H9 (cell line): ENCODE measurements at regions not wholly inside any gene's neighbourhood (a gene's known extent, or its start where the extent isn't known, plus 50 kb on each side); places are given as distances from the start of the nearest gene placed in this dataset.

Experiments used
- DNase-seq: peaks from one replicate; pipeline ENCODE4 v3.0.0-alpha.2; 2017
- H2AFZ ChIP-seq: one replicate; pipeline ENCODE4 v1.6.1; 2013; ENCODE audit warnings: mild to moderate bottlenecking, low read length, control low read depth, moderate library complexity
- H2AK5ac ChIP-seq: 2 replicates; pipeline ENCODE4 v1.6.1; 2013; ENCODE audit warnings: low read length, control low read depth, mixed read lengths; ENCODE audit not compliant: insufficient read length
- H2BK120ac ChIP-seq: one replicate; pipeline ENCODE4 v1.6.1; 2013; ENCODE audit warnings: low read depth, mild to moderate bottlenecking, low read length, control low read depth, inconsistent platforms; ENCODE audit not compliant: poor library complexity, severe bottlenecking
- H2BK12ac ChIP-seq: 2 replicates; pipeline ENCODE4 v1.6.1; 2013; ENCODE audit warnings: low read length, control low read depth, mixed read lengths, low read depth; ENCODE audit not compliant: insufficient read length
- H2BK15ac ChIP-seq: 2 replicates; pipeline ENCODE4 v1.6.1; 2013; ENCODE audit warnings: low read depth, low read length, control low read depth
- H2BK20ac ChIP-seq: one replicate; pipeline ENCODE4 v1.6.1; 2013; ENCODE audit warnings: low read depth, mild to moderate bottlenecking, low read length, control low read depth, inconsistent platforms; ENCODE audit not compliant: poor library complexity, severe bottlenecking
- H2BK5ac ChIP-seq: 2 replicates; pipeline ENCODE4 v1.6.1; 2013; ENCODE audit warnings: low read length, control low read depth, mixed read lengths; ENCODE audit not compliant: insufficient read length
- H3K14ac ChIP-seq: 2 replicates; pipeline ENCODE4 v1.6.1; 2013; ENCODE audit warnings: low read length, control low read depth; ENCODE audit not compliant: insufficient read depth
- H3K18ac ChIP-seq: 2 replicates; pipeline ENCODE4 v1.6.1; 2013; ENCODE audit warnings: low read depth, mild to moderate bottlenecking, mixed read lengths, low read length, control low read depth; ENCODE audit not compliant: insufficient read length
- H3K23ac ChIP-seq: 2 replicates; pipeline ENCODE4 v1.6.1; 2013; ENCODE audit warnings: low read length, control low read depth, mixed read lengths, low read depth; ENCODE audit not compliant: insufficient read length
- H3K23me2 ChIP-seq: 2 replicates; pipeline ENCODE4 v1.6.1; 2013; ENCODE audit warnings: low read depth, mild to moderate bottlenecking, mixed read lengths, low read length, control low read depth; ENCODE audit not compliant: insufficient read length, poor library complexity, severe bottlenecking
- H3K27ac ChIP-seq: 2 replicates; pipeline ENCODE4 v1.5.1; 2013; ENCODE audit warnings: low read length, control low read depth, mixed read lengths, low read depth; ENCODE audit not compliant: insufficient read length
- H3K27me3 ChIP-seq: 2 replicates; pipeline ENCODE4 v1.6.1; 2013; ENCODE audit warnings: low read length, control low read depth, inconsistent platforms; ENCODE audit not compliant: insufficient read depth
- H3K4ac ChIP-seq: 2 replicates; pipeline ENCODE4 v1.6.1; 2013; ENCODE audit warnings: low read depth, mild to moderate bottlenecking, control low read depth, inconsistent platforms, low read length, moderate library complexity
- H3K4me1 ChIP-seq: 2 replicates; pipeline ENCODE4 v1.6.1; 2013; ENCODE audit warnings: low read length, control low read depth, inconsistent platforms; ENCODE audit not compliant: insufficient read depth
- H3K4me2 ChIP-seq: 2 replicates; pipeline ENCODE4 v1.6.1; 2013; ENCODE audit warnings: low read length, control low read depth, mixed read lengths; ENCODE audit not compliant: insufficient read length, insufficient read depth
- H3K56ac ChIP-seq: 2 replicates; pipeline ENCODE4 v1.6.1; 2013; ENCODE audit warnings: low read depth, mild to moderate bottlenecking, mixed read lengths, low read length, control low read depth; ENCODE audit not compliant: insufficient read length
- H3K79me1 ChIP-seq: 2 replicates; pipeline ENCODE4 v1.6.1; 2013; ENCODE audit warnings: low read depth, mild to moderate bottlenecking, moderate library complexity, low read length, control low read depth, inconsistent platforms; ENCODE audit not compliant: insufficient read depth, poor library complexity, severe bottlenecking
- H3K79me2 ChIP-seq: 2 replicates; pipeline ENCODE4 v1.6.1; 2013; ENCODE audit warnings: low read length, control low read depth, inconsistent platforms; ENCODE audit not compliant: insufficient read depth
- H3K9ac ChIP-seq: 2 replicates; pipeline ENCODE4 v1.6.1; 2013; ENCODE audit warnings: low read length, control low read depth, mixed read lengths; ENCODE audit not compliant: insufficient read length; ENCODE audit errors: extremely low read depth
- H3K9me3 ChIP-seq: one replicate; pipeline ENCODE4 v1.6.1; 2013; ENCODE audit warnings: low read depth, low read length, inconsistent platforms; ENCODE audit not compliant: control insufficient read depth
- H3T11ph ChIP-seq: one replicate; pipeline ENCODE4 v1.6.1; 2013; ENCODE audit warnings: mild to moderate bottlenecking, low read length, control low read depth, inconsistent platforms
- H4K20me1 ChIP-seq: one replicate; pipeline ENCODE4 v1.6.1; 2013; ENCODE audit not compliant: control insufficient read depth, insufficient read length, insufficient read depth
- H4K5ac ChIP-seq: 2 replicates; pipeline ENCODE4 v1.6.1; 2013; ENCODE audit warnings: low read depth, mild to moderate bottlenecking, mixed read lengths, low read length, control low read depth; ENCODE audit not compliant: insufficient read length
- H4K8ac ChIP-seq: replicated peaks from 2 replicates; pipeline ENCODE4 v1.6.1; 2013; ENCODE audit warnings: low read length, control low read depth, mixed read lengths, low read depth; ENCODE audit not compliant: insufficient read length
- H4K91ac ChIP-seq: 2 replicates; pipeline ENCODE4 v1.6.1; 2013; ENCODE audit warnings: low read depth, mild to moderate bottlenecking, moderate library complexity, mixed read lengths, low read length, control low read depth; ENCODE audit not compliant: insufficient read length
- H3K27ac Mint-ChIP-seq, 3 experiments: 2 replicates in 2 of 3; 3 replicates in 1 of 3; pipeline ENCODE4 v1.8.0; 2020 to 2021; ENCODE audit warnings: mixed read lengths in 3 of 3, mild to moderate bottlenecking in 1 of 3, moderate library complexity in 1 of 3
- H3K27me3 Mint-ChIP-seq: 2 replicates; pipeline ENCODE4 v1.8.0; 2021; ENCODE audit warnings: low read depth, mild to moderate bottlenecking, moderate library complexity, mixed read lengths
- H3K36me3 Mint-ChIP-seq, 3 experiments: 2 replicates in 2 of 3; 3 replicates in 1 of 3; pipeline ENCODE4 v1.8.0; 2020 to 2021; ENCODE audit warnings: low read depth in 3 of 3, mixed read lengths in 3 of 3; ENCODE audit not compliant: insufficient read depth in 1 of 3
- H3K4me1 Mint-ChIP-seq, 2 experiments: 2 replicates each; pipeline ENCODE4 v1.8.0; 2020; ENCODE audit warnings: mixed read lengths in 2 of 2
- H3K4me3 Mint-ChIP-seq, 2 experiments: 2 replicates in 1 of 2; 3 replicates in 1 of 2; pipeline ENCODE4 v1.8.0; 2020 to 2021; ENCODE audit warnings: mild to moderate bottlenecking in 2 of 2, mixed read lengths in 2 of 2, moderate library complexity in 1 of 2
- H3K9me3 Mint-ChIP-seq, 2 experiments: 2 replicates in 1 of 2; 3 replicates in 1 of 2; pipeline ENCODE4 v1.8.0; 2020; ENCODE audit warnings: mild to moderate bottlenecking in 2 of 2, mixed read lengths in 2 of 2, moderate library complexity in 1 of 2
- WGBS: extraction: QIAGEN DNeasy Blood & Tissue Kit; methylation state at CpG from one replicate; pipeline ENCODE4 v1.1.7; 2013; ENCODE audit warnings: missing lambda C conversion rate, low lambda C conversion rate, mixed read lengths; ENCODE audit not compliant: insufficient read length; ENCODE audit errors: extremely low coverage; 5-methylcytosine and 5-hydroxymethylcytosine counted together
- TF ChIP-seq, protein P1 (sequence below): fragments of 200-600 bp; sonication (generic); conservative IDR thresholded peaks from 3 replicates; pipeline ENCODE4 v1.8.0; 2021; ENCODE audit warnings: antibody characterized with exemption, mild to moderate bottlenecking

DNA sequence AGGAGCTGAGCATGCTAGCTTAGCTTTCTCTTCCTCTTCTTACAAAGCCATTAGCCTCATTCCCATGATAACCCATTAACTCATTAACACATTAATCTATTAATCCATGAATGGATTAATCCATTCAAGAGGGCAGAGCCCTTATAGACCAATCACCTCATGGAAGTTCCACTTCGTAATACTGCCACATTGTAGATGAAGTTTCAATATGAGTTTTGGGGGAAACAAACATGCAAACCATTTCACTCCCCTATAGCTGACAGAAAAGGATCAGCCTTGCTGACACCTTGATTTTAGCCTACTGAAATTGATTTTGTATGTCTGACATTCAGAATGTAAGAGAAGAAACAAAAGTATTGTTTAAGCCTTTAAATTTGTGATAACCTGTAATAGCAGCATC is 251.8 kb upstream of the GALNTL6 start:
- Histone ChIP-seq H2BK20ac (no peak overlapping the region), H3K9ac (no peak overlapping the region), H3K18ac (no peak overlapping the region), H2AK5ac (no peak overlapping the region), H3K79me1 (no peaks in the 10 kb centered on the region), H4K20me1 (no peaks in the 10 kb centered on the region), H2AFZ (no peak overlapping the region), H3K79me2 (no peaks in the 10 kb centered on the region), H4K91ac (no peak overlapping the region), H3K56ac (no peak overlapping the region), H4K5ac (no peak overlapping the region), H2BK5ac (no peak overlapping the region), H3K4ac (no peak overlapping the region), H3T11ph (no peak overlapping the region), H4K8ac (no peak overlapping the region), H3K4me1 (no peaks in the 10 kb centered on the region), H2BK12ac (no peak overlapping the region), H3K14ac (no peak overlapping the region), H3K23ac (no peak overlapping the region), H2BK120ac (no peak overlapping the region), H3K9me3 (no peaks in the 10 kb centered on the region), H3K27me3 (no peaks in the 10 kb centered on the region), H3K27ac (no peak overlapping the region), H3K23me2 (no peaks in the 10 kb centered on the region), H2BK15ac (no peak overlapping the region), H3K4me2 (no peak overlapping the region)
- Mint-ChIP-seq H3K27ac (no peak overlapping the region), H3K9me3 (no peaks in the 10 kb centered on the region), H3K4me1 (no peaks in the 10 kb centered on the region), H3K36me3 (no peaks in the 10 kb centered on the region), H3K4me3 (no peak overlapping the region), H3K27me3 (no peaks in the 10 kb centered on the region)
- WGBS: no CpG with 5 or more reads among the region's 1 CpG
- DNase-seq: no peak
- TF ChIP-seq, protein P1, sequence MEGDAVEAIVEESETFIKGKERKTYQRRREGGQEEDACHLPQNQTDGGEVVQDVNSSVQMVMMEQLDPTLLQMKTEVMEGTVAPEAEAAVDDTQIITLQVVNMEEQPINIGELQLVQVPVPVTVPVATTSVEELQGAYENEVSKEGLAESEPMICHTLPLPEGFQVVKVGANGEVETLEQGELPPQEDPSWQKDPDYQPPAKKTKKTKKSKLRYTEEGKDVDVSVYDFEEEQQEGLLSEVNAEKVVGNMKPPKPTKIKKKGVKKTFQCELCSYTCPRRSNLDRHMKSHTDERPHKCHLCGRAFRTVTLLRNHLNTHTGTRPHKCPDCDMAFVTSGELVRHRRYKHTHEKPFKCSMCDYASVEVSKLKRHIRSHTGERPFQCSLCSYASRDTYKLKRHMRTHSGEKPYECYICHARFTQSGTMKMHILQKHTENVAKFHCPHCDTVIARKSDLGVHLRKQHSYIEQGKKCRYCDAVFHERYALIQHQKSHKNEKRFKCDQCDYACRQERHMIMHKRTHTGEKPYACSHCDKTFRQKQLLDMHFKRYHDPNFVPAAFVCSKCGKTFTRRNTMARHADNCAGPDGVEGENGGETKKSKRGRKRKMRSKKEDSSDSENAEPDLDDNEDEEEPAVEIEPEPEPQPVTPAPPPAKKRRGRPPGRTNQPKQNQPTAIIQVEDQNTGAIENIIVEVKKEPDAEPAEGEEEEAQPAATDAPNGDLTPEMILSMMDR: no peak
